Gastrocnemius medialis (tissue), 4 donors: ENCODE measurements at regions not wholly inside any gene's neighbourhood (a gene's known extent, or its start where the extent isn't known, plus 50 kb on each side); places are given as distances from the start of the nearest gene placed in this dataset.

ENCODE experiments used
- CTCF ChIP-seq, 5 experiments: fragments of 450-650 bp in 3 of 5; fragments of 200-600 bp in 2 of 5; sonication (generic) in 2 of 5; IDR thresholded peaks in 4 of 5; conservative IDR thresholded peaks in 1 of 5; 1 replicate in 4 of 5; 2 replicates in 1 of 5; pipeline ENCODE4 v1.5.1; 2016 to 2019; ENCODE audit warnings: antibody characterized with exemption in 5 of 5, mild to moderate bottlenecking in 3 of 5, moderate library complexity in 3 of 5
- POLR2A ChIP-seq, 2 donors: fragments of 450-650 bp; IDR thresholded peaks; one replicate each; pipeline ENCODE4 v1.6.1; 2017; ENCODE audit warnings: antibody characterized with exemption in 2 of 2, mild to moderate bottlenecking in 2 of 2, moderate library complexity in 2 of 2

- TF ChIP-seq CTCF (IDR thresholded peaks at IDR 0.05 in 4 of 5, conservative IDR thresholded peaks at IDR 0.05 in 1 of 5) (no peak), POLR2A (IDR thresholded peaks at IDR 0.05) (no peak)
Observed at GRCh38 chr5:115699967-115700366, 74.1 kb upstream of the TMED7 start.
